ENCODE measurements at regions not wholly inside any gene's neighbourhood (a gene's known extent, or its start where the extent isn't known, plus 50 kb on each side); places are given as distances from the start of the nearest gene placed in this dataset.

DNA sequence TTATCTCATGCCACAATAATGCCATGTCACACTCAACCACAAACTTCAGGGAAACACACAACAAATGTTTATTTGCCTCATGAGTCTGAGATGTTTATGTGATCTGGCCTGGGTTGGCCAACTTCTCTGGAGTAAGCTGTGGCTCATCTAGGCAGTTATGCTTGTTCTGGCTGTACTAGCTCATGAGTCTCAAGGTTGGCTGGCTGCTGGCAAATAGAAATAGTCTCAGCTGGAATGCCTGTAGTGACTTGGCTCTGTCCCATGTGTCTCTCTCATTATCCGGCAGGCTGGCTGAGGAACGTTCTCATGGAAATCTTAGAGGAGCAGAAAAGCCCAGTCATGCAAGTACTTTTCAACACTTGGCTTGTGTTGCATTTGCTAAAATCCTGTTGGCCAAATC lies 234.9 kb upstream of the CDH2 start (continued):
- TF ChIP-seq, protein P1, sequence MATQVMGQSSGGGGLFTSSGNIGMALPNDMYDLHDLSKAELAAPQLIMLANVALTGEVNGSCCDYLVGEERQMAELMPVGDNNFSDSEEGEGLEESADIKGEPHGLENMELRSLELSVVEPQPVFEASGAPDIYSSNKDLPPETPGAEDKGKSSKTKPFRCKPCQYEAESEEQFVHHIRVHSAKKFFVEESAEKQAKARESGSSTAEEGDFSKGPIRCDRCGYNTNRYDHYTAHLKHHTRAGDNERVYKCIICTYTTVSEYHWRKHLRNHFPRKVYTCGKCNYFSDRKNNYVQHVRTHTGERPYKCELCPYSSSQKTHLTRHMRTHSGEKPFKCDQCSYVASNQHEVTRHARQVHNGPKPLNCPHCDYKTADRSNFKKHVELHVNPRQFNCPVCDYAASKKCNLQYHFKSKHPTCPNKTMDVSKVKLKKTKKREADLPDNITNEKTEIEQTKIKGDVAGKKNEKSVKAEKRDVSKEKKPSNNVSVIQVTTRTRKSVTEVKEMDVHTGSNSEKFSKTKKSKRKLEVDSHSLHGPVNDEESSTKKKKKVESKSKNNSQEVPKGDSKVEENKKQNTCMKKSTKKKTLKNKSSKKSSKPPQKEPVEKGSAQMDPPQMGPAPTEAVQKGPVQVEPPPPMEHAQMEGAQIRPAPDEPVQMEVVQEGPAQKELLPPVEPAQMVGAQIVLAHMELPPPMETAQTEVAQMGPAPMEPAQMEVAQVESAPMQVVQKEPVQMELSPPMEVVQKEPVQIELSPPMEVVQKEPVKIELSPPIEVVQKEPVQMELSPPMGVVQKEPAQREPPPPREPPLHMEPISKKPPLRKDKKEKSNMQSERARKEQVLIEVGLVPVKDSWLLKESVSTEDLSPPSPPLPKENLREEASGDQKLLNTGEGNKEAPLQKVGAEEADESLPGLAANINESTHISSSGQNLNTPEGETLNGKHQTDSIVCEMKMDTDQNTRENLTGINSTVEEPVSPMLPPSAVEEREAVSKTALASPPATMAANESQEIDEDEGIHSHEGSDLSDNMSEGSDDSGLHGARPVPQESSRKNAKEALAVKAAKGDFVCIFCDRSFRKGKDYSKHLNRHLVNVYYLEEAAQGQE (tag by site-specific recombination; IDR thresholded peaks at IDR 0.05), result no peak

DNA sequence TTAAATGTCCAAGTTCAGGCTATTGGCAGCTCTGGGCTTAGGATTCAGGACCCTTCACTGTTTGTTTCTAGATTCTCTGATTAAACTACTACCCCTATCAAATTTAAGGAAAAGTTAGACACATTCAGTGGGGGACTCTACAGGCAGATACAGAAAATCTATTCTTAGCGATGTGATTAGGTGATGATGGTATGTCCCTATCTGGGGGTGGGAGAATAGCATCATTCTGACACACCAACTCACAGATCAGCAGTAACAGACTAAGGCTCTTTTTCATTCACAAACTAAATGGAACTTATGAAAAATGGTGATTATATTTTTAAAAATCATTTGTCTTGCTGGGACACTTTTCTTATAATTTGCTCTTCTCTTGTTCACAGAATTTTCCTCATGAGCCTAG lies 232.9 kb upstream of the CDH2 start:
- ChIA-PET POLR2A (no interaction called here), CTCF (no interaction called here)
- Histone ChIP-seq H3K27ac (ENCODE audit: extremely low read depth, low read depth, low read length) (no peak overlapping the region), H3K4me3 (ENCODE audit: low read depth, low read length) (no peak overlapping the region), H3K4me1 (ENCODE audit: control insufficient read depth, insufficient read depth, low read length) (no peaks in the 10 kb centered on the region), H3K9me3 (ENCODE audit: control insufficient read depth, insufficient read depth, low read depth, low read length) (no peaks in the 10 kb centered on the region), H3K36me3 (ENCODE audit: control insufficient read depth in 2 of 2, insufficient read depth in 1 of 2, low read length in 2 of 2) (no peaks in the 10 kb centered on the region)
- no peak for TF ChIP-seq GLIS1 (tag by site-specific recombination; IDR thresholded peaks at IDR 0.05)
- TF ChIP-seq ZNF768 (tag by site-specific recombination; IDR thresholded peaks at IDR 0.05), result no peak
- no peak for TF ChIP-seq ZNF404 (tag by site-specific recombination; IDR thresholded peaks at IDR 0.05)
- no peak for TF ChIP-seq ZNF529 (tag by site-specific recombination; IDR thresholded peaks at IDR 0.05; ENCODE audit: insufficient replicate concordance)
- no peak for TF ChIP-seq SETDB1 (IDR thresholded peaks at IDR 0.05; ENCODE audit: insufficient read length, low read length)
- TF ChIP-seq, protein P2, sequence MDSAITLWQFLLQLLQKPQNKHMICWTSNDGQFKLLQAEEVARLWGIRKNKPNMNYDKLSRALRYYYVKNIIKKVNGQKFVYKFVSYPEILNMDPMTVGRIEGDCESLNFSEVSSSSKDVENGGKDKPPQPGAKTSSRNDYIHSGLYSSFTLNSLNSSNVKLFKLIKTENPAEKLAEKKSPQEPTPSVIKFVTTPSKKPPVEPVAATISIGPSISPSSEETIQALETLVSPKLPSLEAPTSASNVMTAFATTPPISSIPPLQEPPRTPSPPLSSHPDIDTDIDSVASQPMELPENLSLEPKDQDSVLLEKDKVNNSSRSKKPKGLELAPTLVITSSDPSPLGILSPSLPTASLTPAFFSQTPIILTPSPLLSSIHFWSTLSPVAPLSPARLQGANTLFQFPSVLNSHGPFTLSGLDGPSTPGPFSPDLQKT (IDR thresholded peaks at IDR 0.05; ENCODE audit: borderline replicate concordance, low read depth, low read length), result no peak
- TF ChIP-seq ZNF214 (tag by site-specific recombination; IDR thresholded peaks at IDR 0.05; ENCODE audit: borderline replicate concordance), result no peak
- TF ChIP-seq PRDM1 (tag by site-specific recombination; IDR thresholded peaks at IDR 0.05), result no peak

DNA sequence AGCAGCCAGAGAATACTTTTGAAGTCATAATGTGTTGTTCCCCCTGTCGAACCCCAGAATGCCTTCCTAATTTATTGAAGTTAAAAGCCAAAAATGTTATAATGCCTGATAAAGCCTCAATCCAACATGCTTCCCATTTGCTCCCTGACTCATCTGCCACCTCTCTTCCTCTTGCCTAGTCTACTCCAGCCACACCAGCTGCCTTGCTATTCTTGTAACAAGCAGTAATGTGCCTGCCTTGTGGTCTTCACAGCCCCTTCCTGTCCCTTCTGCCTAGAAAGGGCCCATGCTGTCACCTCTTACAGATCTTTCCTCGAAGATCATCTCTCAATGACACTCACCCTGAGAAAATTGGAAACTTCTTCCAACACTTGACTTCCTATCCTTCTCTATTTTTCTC lies 231.6 kb upstream of the CDH2 start:
- ChIA-PET CTCF (interaction anchor here (0.6 kb wide), 1 partner anchor 272 kb away, joined by 4 read pairs; no protein-coding TSS in a partner anchor), POLR2A (no interaction called here)
- H3K9me3 ChIP-seq (ENCODE audit: control insufficient read depth, insufficient read depth, low read depth, low read length), result no peaks in the 10 kb centered on the region
- TF ChIP-seq ZNF239 (tag by site-specific recombination; IDR thresholded peaks at IDR 0.05) (no peak), ZNF114 (tag by site-specific recombination; IDR thresholded peaks at IDR 0.05) (no peak), ZNF624 (tag by site-specific recombination; IDR thresholded peaks at IDR 0.05) (no peak), SCRT2 (tag by site-specific recombination; IDR thresholded peaks at IDR 0.05) (no peak), ZNF701 (tag by site-specific recombination; IDR thresholded peaks at IDR 0.05) (no peak), ZNF211 (tag by site-specific recombination; IDR thresholded peaks at IDR 0.05; ENCODE audit: low read depth) (no peak), ZNF837 (tag by site-specific recombination; IDR thresholded peaks at IDR 0.05) (no peak), ZNF10 (tag by site-specific recombination; IDR thresholded peaks at IDR 0.05) (no peak), RBAK (tag by site-specific recombination; IDR thresholded peaks at IDR 0.05) (no peak), ZSCAN16 (tag by site-specific recombination; IDR thresholded peaks at IDR 0.05) (no peak), ZNF274 (IDR thresholded peaks at IDR 0.05; ENCODE audit: low read length) (no peak), ZNF274 (tag by site-specific recombination; IDR thresholded peaks at IDR 0.05; ENCODE audit: borderline replicate concordance) (no peak), ZNF175 (tag by site-specific recombination; IDR thresholded peaks at IDR 0.05) (no peak)
- TF ChIP-seq, protein P3, sequence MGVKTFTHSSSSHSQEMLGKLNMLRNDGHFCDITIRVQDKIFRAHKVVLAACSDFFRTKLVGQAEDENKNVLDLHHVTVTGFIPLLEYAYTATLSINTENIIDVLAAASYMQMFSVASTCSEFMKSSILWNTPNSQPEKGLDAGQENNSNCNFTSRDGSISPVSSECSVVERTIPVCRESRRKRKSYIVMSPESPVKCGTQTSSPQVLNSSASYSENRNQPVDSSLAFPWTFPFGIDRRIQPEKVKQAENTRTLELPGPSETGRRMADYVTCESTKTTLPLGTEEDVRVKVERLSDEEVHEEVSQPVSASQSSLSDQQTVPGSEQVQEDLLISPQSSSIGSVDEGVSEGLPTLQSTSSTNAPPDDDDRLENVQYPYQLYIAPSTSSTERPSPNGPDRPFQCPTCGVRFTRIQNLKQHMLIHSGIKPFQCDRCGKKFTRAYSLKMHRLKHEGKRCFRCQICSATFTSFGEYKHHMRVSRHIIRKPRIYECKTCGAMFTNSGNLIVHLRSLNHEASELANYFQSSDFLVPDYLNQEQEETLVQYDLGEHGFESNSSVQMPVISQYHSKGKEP (tag by site-specific recombination; IDR thresholded peaks at IDR 0.05), result no peak
- TF ChIP-seq, protein P4, sequence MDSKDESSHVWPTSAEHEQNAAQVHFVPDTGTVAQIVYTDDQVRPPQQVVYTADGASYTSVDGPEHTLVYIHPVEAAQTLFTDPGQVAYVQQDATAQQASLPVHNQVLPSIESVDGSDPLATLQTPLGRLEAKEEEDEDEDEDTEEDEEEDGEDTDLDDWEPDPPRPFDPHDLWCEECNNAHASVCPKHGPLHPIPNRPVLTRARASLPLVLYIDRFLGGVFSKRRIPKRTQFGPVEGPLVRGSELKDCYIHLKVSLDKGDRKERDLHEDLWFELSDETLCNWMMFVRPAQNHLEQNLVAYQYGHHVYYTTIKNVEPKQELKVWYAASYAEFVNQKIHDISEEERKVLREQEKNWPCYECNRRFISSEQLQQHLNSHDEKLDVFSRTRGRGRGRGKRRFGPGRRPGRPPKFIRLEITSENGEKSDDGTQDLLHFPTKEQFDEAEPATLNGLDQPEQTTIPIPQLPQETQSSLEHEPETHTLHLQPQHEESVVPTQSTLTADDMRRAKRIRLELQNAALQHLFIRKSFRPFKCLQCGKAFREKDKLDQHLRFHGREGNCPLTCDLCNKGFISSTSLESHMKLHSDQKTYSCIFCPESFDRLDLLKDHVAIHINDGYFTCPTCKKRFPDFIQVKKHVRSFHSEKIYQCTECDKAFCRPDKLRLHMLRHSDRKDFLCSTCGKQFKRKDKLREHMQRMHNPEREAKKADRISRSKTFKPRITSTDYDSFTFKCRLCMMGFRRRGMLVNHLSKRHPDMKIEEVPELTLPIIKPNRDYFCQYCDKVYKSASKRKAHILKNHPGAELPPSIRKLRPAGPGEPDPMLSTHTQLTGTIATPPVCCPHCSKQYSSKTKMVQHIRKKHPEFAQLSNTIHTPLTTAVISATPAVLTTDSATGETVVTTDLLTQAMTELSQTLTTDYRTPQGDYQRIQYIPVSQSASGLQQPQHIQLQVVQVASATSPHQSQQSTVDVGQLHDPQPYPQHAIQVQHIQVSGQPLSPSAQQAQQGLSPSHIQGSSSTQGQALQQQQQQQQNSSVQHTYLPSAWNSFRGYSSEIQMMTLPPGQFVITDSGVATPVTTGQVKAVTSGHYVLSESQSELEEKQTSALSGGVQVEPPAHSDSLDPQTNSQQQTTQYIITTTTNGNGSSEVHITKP (tag by site-specific recombination; IDR thresholded peaks at IDR 0.05), result no peak

More for the DNA sequence above, 231.6 kb upstream of the CDH2 start:
- Histone ChIP-seq H3K27ac (ENCODE audit: extremely low read depth, low read depth, low read length) (no peak overlapping the region), H3K4me1 (ENCODE audit: control insufficient read depth, insufficient read depth, low read length) (no peaks in the 10 kb centered on the region), H3K36me3 (ENCODE audit: control insufficient read depth in 2 of 2, insufficient read depth in 1 of 2, low read length in 2 of 2) (no peaks in the 10 kb centered on the region), H3K4me3 (ENCODE audit: low read depth, low read length) (no peak overlapping the region)
